Liver (tissue), 8 donors: ENCODE measurements at regions not wholly inside any gene's neighbourhood (a gene's known extent, or its start where the extent isn't known, plus 50 kb on each side); places are given as distances from the start of the nearest gene placed in this dataset.

Experiments used
- DNase-seq: peaks from one replicate; pipeline ENCODE4 v3.0.0-alpha.2; 2017; ENCODE audit warnings: low spot score
- H3K27ac ChIP-seq, 2 donors: one replicate each; pipeline ENCODE4 v1.7.0; 2013; ENCODE audit warnings: inconsistent platforms in 2 of 2, low read length in 2 of 2, control low read depth in 1 of 2, low read depth in 1 of 2, mild to moderate bottlenecking in 1 of 2
- H3K27me3 ChIP-seq, 4 donors: one replicate each; pipeline versions ENCODE4 v1.6.1 to v1.7.0; 2013; ENCODE audit warnings: low read length in 3 of 4, inconsistent platforms in 1 of 4, mild to moderate bottlenecking in 1 of 4, moderate library complexity in 1 of 4; ENCODE audit not compliant: control insufficient read depth in 4 of 4, insufficient read depth in 4 of 4
- H3K36me3 ChIP-seq, 4 donors: one replicate each; pipeline versions ENCODE4 v1.6.1 to v1.7.0; 2013; ENCODE audit warnings: low read length in 3 of 4, mild to moderate bottlenecking in 3 of 4, low read depth in 1 of 4, moderate library complexity in 1 of 4; ENCODE audit not compliant: control insufficient read depth in 4 of 4, insufficient read depth in 3 of 4
- H3K4me1 ChIP-seq, 4 donors: one replicate each; pipeline versions ENCODE4 v1.6.1 to v1.7.0; 2013; ENCODE audit warnings: low read length in 3 of 4, mild to moderate bottlenecking in 3 of 4, moderate library complexity in 1 of 4; ENCODE audit not compliant: control insufficient read depth in 4 of 4, insufficient read depth in 4 of 4
- H3K4me3 ChIP-seq, 3 donors: one replicate each; pipeline versions ENCODE4 v1.6.1 to v1.7.0; 2013; ENCODE audit warnings: low read length in 3 of 3, control low read depth in 1 of 3, low read depth in 1 of 3, mild to moderate bottlenecking in 1 of 3
- H3K9ac ChIP-seq, 2 donors: one replicate each; pipeline ENCODE4 v1.7.0; 2013; ENCODE audit warnings: low read length in 2 of 2, mild to moderate bottlenecking in 2 of 2, moderate library complexity in 2 of 2, control low read depth in 1 of 2, low read depth in 1 of 2
- H3K9me3 ChIP-seq, 4 donors: one replicate each; pipeline versions ENCODE4 v1.6.1 to v1.7.0; 2013; ENCODE audit warnings: low read length in 3 of 4; ENCODE audit not compliant: control insufficient read depth in 4 of 4
- EGR1 ChIP-seq, 2 donors: IDR thresholded peaks; 2 replicates each; pipeline ENCODE4 v1.6.1; 2016 to 2018; ENCODE audit warnings: antibody characterized with exemption in 2 of 2, low read depth in 2 of 2
- FOXA2 ChIP-seq: IDR thresholded peaks from 2 replicates; pipeline ENCODE4 v1.6.1; 2016; ENCODE audit warnings: antibody characterized with exemption
- GABPA ChIP-seq, 2 donors: IDR thresholded peaks in 1 of 2; conservative IDR thresholded peaks in 1 of 2; 2 replicates each; pipeline ENCODE4 v1.6.1; 2016; ENCODE audit warnings: antibody characterized with exemption in 2 of 2, mild to moderate bottlenecking in 1 of 2, moderate library complexity in 1 of 2
- HNF4A ChIP-seq, 2 donors: conservative IDR thresholded peaks; 2 replicates each; pipeline ENCODE4 v1.6.1; 2016; ENCODE audit warnings: antibody characterized with exemption in 2 of 2, mild to moderate bottlenecking in 2 of 2
- HNF4G ChIP-seq: IDR thresholded peaks from 2 replicates; pipeline ENCODE4 v1.6.1; 2016; ENCODE audit warnings: antibody characterized with exemption
- JUND ChIP-seq, 2 donors: IDR thresholded peaks; 2 replicates each; pipeline ENCODE4 v1.6.1; 2016; ENCODE audit warnings: antibody characterized with exemption in 2 of 2
- RAD21 ChIP-seq, 2 donors: IDR thresholded peaks; 2 replicates each; pipeline ENCODE4 v1.6.1; 2016; ENCODE audit warnings: antibody characterized with exemption in 2 of 2, mild to moderate bottlenecking in 2 of 2
- RXRA ChIP-seq, 2 donors: IDR thresholded peaks; 2 replicates each; pipeline ENCODE4 v1.6.1; 2017 to 2018; ENCODE audit warnings: antibody characterized with exemption in 2 of 2, mild to moderate bottlenecking in 1 of 2
- SP1 ChIP-seq: IDR thresholded peaks from 2 replicates; pipeline ENCODE4 v1.6.1; 2018; ENCODE audit warnings: antibody characterized with exemption, mild to moderate bottlenecking
- TAF1 ChIP-seq: conservative IDR thresholded peaks from 2 replicates; pipeline ENCODE4 v1.6.1; 2016; ENCODE audit warnings: antibody characterized with exemption, mild to moderate bottlenecking
- YY1 ChIP-seq: IDR thresholded peaks from 2 replicates; pipeline ENCODE4 v1.6.1; 2016; ENCODE audit warnings: antibody characterized with exemption, mild to moderate bottlenecking
- WGBS: extraction: QIAGEN DNeasy Blood & Tissue Kit; methylation state at CpG from one replicate; pipeline ENCODE4 v1.1.7; 2013; 5-methylcytosine and 5-hydroxymethylcytosine counted together
- TF ChIP-seq, protein P1 (sequence below): IDR thresholded peaks from 2 replicates; pipeline ENCODE4 v1.6.1; 2016; ENCODE audit warnings: antibody characterized with exemption
- TF ChIP-seq, protein P2 (sequence below): IDR thresholded peaks from 2 replicates; pipeline ENCODE4 v1.6.1; 2016; ENCODE audit warnings: antibody characterized with exemption
- TF ChIP-seq, protein P3 (sequence below): fragments of 150-350 bp; IDR thresholded peaks from 2 replicates; pipeline ENCODE4 v1.5.1; 2017; ENCODE audit warnings: improper control_type of control experiment, low read depth, low read length; ENCODE audit not compliant: missing input control
- donor health status: healthy.
- donor health status: healthy.
- donor health status: healthy.
- donor health status: healthy.
- donor health status: healthy.

DNA sequence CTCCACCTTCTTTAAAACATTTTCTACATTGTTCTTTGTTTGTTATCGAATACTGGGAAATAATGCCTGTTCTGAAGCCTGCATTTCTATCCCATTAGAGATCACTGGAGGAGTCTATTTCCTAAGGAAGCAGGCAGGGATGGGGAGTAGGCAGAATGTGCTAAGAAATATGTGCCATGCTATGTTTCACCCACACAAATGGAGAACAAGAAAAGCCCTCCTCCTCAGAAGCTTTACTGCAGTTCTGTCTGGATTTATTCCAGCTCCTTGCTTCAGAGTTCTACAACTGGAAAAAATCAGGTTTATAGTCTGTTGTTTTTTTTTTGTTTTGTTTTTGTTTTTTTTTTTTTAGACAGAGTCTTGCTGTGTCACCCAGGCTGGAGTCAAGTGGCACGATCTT, 825.1 kb downstream of the SLC4A3 start (continued):
- TF ChIP-seq RAD21 (IDR thresholded peaks at IDR 0.05) (no peak), HNF4A (conservative IDR thresholded peaks at IDR 0.05) (no peak), HNF4G (no peak), RXRA (IDR thresholded peaks at IDR 0.05) (no peak), JUND (IDR thresholded peaks at IDR 0.05) (no peak)
- TF ChIP-seq, protein P1, sequence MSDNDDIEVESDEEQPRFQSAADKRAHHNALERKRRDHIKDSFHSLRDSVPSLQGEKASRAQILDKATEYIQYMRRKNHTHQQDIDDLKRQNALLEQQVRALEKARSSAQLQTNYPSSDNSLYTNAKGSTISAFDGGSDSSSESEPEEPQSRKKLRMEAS: no peak
- TF ChIP-seq, protein P2, sequence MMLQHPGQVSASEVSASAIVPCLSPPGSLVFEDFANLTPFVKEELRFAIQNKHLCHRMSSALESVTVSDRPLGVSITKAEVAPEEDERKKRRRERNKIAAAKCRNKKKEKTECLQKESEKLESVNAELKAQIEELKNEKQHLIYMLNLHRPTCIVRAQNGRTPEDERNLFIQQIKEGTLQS: no peak

DNA sequence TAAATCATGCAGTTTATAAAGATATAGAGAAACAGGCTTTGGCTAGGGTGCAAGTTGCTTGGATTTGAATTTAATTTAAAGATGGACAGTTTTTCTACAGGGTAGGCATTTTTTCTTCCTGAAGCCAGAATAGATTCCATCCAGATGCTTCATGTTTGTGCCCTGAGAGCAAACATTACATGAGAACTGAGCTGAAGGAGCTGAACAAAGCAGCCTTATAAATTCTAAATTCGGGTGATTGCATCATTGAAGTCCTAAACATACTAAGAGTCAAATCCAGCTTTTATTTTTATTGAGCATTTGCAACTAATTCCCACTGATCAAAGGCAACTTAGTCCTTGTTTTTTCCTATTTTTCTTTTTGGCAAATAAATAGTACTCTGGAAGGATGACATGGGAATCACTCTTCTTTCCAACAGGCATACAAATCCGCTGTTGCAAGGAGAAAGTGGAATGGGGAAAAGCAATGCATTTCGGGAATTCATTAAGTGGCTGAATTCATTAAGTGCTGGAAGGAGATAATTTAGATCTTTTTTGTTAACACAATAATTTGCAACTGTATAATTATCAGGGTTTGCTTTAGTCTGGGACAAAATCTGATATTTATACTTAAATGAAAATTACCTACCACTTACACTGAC, 828.0 kb downstream of the SLC4A3 start:
- no peaks in the 10 kb centered on the region for H3K4me1 ChIP-seq
- no peaks in the 10 kb centered on the region for H3K9me3 ChIP-seq
- H3K4me3 ChIP-seq: no peak overlapping the region
- H3K9ac ChIP-seq: no peak overlapping the region
- DNase-seq: no peak
- H3K27ac ChIP-seq: no peak overlapping the region
- WGBS: 63% methylated on average over 3 of the region's 3 CpGs
- TF ChIP-seq SP1: no peak
- no peak for TF ChIP-seq TAF1
- peaks cover 0 to 3% (median 0%) of the 10 kb centered on the region in 4 donors for H3K27me3 ChIP-seq
- no peaks in the 10 kb centered on the region for H3K36me3 ChIP-seq

DNA sequence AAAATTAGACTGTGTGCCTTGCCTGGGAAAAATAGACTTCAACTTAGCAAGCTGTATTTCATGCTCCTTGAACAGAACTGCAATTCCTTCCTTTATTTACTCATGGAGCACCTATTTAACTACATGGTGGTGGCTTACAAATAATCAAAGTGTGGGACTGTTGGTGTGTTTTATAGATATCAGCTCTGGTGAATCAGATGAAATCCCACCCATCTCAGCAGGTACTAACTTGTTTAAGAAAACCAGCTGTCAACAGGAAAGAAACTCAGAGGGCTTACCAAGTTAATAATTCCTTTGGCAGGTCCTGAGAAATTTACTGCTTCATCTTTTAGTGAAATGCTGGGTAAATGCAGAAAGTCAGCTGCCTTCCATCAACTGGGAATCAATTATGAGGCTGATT, 830.6 kb downstream of the SLC4A3 start:
- no peaks in the 10 kb centered on the region for H3K9me3 ChIP-seq

More for the DNA sequence above, 830.6 kb downstream of the SLC4A3 start:
- DNase-seq: no peak
- no peak for TF ChIP-seq EGR1 (IDR thresholded peaks at IDR 0.05; ENCODE audit: low read depth in 2 of 2)
- TF ChIP-seq RXRA (IDR thresholded peaks at IDR 0.05): no peak
- no peak for TF ChIP-seq GABPA (IDR thresholded peaks at IDR 0.05 in 1 of 2, conservative IDR thresholded peaks at IDR 0.05 in 1 of 2)
- TF ChIP-seq FOXA2: no peak
- TF ChIP-seq HNF4G: no peak
- TF ChIP-seq, protein P2: no peak
- no peak for TF ChIP-seq JUND (IDR thresholded peaks at IDR 0.05)
- TF ChIP-seq YY1: no peak
- TF ChIP-seq, protein P3, sequence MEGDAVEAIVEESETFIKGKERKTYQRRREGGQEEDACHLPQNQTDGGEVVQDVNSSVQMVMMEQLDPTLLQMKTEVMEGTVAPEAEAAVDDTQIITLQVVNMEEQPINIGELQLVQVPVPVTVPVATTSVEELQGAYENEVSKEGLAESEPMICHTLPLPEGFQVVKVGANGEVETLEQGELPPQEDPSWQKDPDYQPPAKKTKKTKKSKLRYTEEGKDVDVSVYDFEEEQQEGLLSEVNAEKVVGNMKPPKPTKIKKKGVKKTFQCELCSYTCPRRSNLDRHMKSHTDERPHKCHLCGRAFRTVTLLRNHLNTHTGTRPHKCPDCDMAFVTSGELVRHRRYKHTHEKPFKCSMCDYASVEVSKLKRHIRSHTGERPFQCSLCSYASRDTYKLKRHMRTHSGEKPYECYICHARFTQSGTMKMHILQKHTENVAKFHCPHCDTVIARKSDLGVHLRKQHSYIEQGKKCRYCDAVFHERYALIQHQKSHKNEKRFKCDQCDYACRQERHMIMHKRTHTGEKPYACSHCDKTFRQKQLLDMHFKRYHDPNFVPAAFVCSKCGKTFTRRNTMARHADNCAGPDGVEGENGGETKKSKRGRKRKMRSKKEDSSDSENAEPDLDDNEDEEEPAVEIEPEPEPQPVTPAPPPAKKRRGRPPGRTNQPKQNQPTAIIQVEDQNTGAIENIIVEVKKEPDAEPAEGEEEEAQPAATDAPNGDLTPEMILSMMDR: no peak
- TF ChIP-seq, protein P1: no peak
- TF ChIP-seq RAD21 (IDR thresholded peaks at IDR 0.05): no peak
- Histone ChIP-seq H3K27me3 (no peaks in the 10 kb centered on the region), H3K27ac (no peak overlapping the region), H3K4me3 (no peak overlapping the region), H3K9ac (no peak overlapping the region), H3K4me1 (no peaks in the 10 kb centered on the region), H3K36me3 (no peaks in the 10 kb centered on the region)
